ENCODE measurements at regions not wholly inside any gene's neighbourhood (a gene's known extent, or its start where the extent isn't known, plus 50 kb on each side); places are given as distances from the start of the nearest gene placed in this dataset.

DNA sequence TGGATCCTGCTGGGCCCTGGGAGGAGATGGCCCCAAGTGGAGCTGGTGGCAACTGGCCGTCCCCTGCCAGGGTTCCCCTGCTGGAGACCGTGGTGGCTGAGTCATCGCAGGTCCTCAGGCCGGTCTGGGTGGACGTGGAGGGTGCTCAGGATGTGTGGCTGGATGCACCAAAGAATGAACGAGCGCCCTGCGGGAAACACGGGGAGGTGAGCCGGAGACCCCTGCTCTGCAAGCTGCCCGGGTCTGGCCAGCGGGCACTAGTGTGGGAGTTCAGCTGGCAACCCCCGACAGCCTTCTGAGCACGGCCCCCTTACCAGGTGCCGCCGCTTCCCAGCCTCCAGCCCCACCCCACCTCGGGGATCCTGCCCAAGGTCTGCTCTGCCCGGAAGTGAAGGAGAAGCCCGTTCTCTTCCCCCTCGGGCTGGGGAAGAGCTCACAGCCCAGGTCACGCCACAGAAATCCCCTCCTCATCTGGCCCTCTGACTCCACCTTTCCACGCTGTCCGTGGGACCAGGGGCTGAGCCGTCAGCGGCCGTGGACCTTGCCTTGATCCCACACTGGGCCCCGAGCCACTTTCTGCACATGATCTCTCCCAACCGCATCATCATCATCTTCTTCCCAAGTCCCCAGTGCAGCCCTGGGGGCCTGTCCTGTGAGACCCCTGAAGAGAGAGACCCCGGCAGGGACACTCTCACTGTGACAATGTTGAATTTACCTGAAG is 165.5 kb downstream of the KIF26A start:
- no peak for TF ChIP-seq POLR2AphosphoS5 (IDR thresholded peaks at IDR 0.05)
- TF ChIP-seq, protein P1, sequence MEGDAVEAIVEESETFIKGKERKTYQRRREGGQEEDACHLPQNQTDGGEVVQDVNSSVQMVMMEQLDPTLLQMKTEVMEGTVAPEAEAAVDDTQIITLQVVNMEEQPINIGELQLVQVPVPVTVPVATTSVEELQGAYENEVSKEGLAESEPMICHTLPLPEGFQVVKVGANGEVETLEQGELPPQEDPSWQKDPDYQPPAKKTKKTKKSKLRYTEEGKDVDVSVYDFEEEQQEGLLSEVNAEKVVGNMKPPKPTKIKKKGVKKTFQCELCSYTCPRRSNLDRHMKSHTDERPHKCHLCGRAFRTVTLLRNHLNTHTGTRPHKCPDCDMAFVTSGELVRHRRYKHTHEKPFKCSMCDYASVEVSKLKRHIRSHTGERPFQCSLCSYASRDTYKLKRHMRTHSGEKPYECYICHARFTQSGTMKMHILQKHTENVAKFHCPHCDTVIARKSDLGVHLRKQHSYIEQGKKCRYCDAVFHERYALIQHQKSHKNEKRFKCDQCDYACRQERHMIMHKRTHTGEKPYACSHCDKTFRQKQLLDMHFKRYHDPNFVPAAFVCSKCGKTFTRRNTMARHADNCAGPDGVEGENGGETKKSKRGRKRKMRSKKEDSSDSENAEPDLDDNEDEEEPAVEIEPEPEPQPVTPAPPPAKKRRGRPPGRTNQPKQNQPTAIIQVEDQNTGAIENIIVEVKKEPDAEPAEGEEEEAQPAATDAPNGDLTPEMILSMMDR (IDR thresholded peaks at IDR 0.05), result no peak
